H1 (cell line): ENCODE measurements at regions not wholly inside any gene's neighbourhood (a gene's known extent, or its start where the extent isn't known, plus 50 kb on each side); places are given as distances from the start of the nearest gene placed in this dataset.

Source experiments
- BACH1 ChIP-seq: IDR thresholded peaks from 2 replicates; pipeline ENCODE4 v1.6.1; 2012; ENCODE audit warnings: low read length, improper control_type of control experiment
- CTBP2 ChIP-seq: IDR thresholded peaks from 2 replicates; pipeline ENCODE4 v1.7.0; 2011; ENCODE audit warnings: borderline replicate concordance, mild to moderate bottlenecking, moderate library complexity, mixed read lengths, low read length; ENCODE audit not compliant: insufficient read depth, insufficient read length
- GTF2F1 ChIP-seq: IDR thresholded peaks from 2 replicates; pipeline ENCODE4 v1.6.1; 2012; ENCODE audit warnings: low read depth, low read length, improper control_type of control experiment, borderline replicate concordance
- KDM4A ChIP-seq: IDR thresholded peaks from one replicate; pipeline ENCODE4 v1.7.1; 2012; ENCODE audit warnings: low read depth, mild to moderate bottlenecking, moderate library complexity, low read length, inconsistent platforms; ENCODE audit not compliant: severe bottlenecking
- RXRA ChIP-seq: IDR thresholded peaks from 2 replicates; pipeline ENCODE4 v1.6.1; 2011; ENCODE audit warnings: low read depth, mild to moderate bottlenecking, low read length, moderate library complexity; ENCODE audit not compliant: insufficient read depth
- SAP30 ChIP-seq: fragments of 300-600 bp; sonication (generic); IDR thresholded peaks from 2 replicates; pipeline ENCODE4 v1.7.1; 2012; ENCODE audit warnings: low read length, moderate library complexity, mild to moderate bottlenecking, inconsistent platforms; ENCODE audit not compliant: insufficient read depth, insufficient replicate concordance
- SP2 ChIP-seq: IDR thresholded peaks from 2 replicates; pipeline ENCODE4 v1.6.1; 2012; ENCODE audit warnings: mild to moderate bottlenecking, low read length, inconsistent platforms
- TAF7 ChIP-seq: optimal IDR thresholded peaks from 2 replicates; pipeline ENCODE3; 2011; ENCODE audit warnings: low read depth, mild to moderate bottlenecking, inconsistent platforms, low read length, moderate library complexity, borderline replicate concordance

DNA sequence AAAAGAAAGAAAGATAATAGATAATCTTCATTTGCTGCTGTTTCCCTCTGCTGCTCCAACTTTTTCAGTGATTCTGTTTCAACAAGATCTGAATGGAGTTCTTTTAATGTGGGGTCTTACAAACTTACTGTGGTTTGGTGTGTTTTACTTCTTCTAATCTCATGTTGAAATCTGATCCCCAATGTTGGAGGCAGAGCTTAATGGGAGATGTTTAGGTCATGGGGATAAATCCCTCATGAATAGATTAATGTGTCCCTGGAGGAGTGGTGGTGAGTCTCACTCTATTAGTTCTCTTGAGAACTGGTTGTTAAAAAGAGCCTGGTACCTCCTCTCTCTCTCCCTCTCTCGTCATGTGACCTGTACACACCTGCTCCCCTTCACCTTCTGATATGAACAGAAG, 442.4 kb downstream of the EPHA4 start (continued):
- TF ChIP-seq SP2 = no peak
- no peak for TF ChIP-seq CTBP2
- no peak for TF ChIP-seq GTF2F1
- TF ChIP-seq TAF7 = no peak
- no peak for TF ChIP-seq SAP30
- no peak for TF ChIP-seq RXRA
- TF ChIP-seq BACH1 = no peak
- no peak for TF ChIP-seq KDM4A
